Neural crest cell (in vitro differentiated cells): ENCODE measurements at regions not wholly inside any gene's neighbourhood (a gene's known extent, or its start where the extent isn't known, plus 50 kb on each side); places are given as distances from the start of the nearest gene placed in this dataset.

Source experiments
- DNase-seq: peaks from one replicate; pipeline ENCODE4 v3.0.0; 2021; ENCODE audit warnings: low read depth, mixed read lengths, low spot score
- H3K27ac Mint-ChIP-seq: one replicate; pipeline ENCODE4 v1.8.0; 2021; ENCODE audit warnings: mild to moderate bottlenecking, mixed read lengths; ENCODE audit not compliant: unreplicated experiment
- H3K27me3 Mint-ChIP-seq: 2 replicates; pipeline ENCODE4 v1.8.0; 2021; ENCODE audit warnings: low read depth, mild to moderate bottlenecking, mixed read lengths
- H3K36me3 Mint-ChIP-seq: 2 replicates; pipeline ENCODE4 v1.8.0; 2021; ENCODE audit warnings: low read depth, mild to moderate bottlenecking, mixed read lengths
- H3K4me1 Mint-ChIP-seq: 2 replicates; pipeline ENCODE4 v1.8.0; 2021; ENCODE audit warnings: mixed read lengths
- H3K4me3 Mint-ChIP-seq: one replicate; pipeline ENCODE4 v1.8.0; 2021; ENCODE audit warnings: mild to moderate bottlenecking, mixed read lengths
- H3K9me3 Mint-ChIP-seq: 2 replicates; pipeline ENCODE4 v1.8.0; 2021; ENCODE audit warnings: mixed read lengths
- CTCF ChIP-seq: fragments of 200-600 bp; sonication (generic); conservative IDR thresholded peaks from 2 replicates; pipeline ENCODE4 v1.5.0; 2021; ENCODE audit warnings: antibody characterized with exemption, mild to moderate bottlenecking

GRCh38 chr16:61309386-61309785 is 726.9 kb downstream of the CDH8 start:
- Mint-ChIP-seq H3K27ac (no peak overlapping the region), H3K4me3 (no peak overlapping the region), H3K9me3 (peaks cover 5% of the 10 kb centered on the region), H3K4me1 (no peaks in the 10 kb centered on the region), H3K27me3 (no peaks in the 10 kb centered on the region), H3K36me3 (peaks cover under 1% of the 10 kb centered on the region)
- no peak for TF ChIP-seq CTCF
- DNase-seq: no peak

- no peak overlapping the region for H3K4me3 Mint-ChIP-seq
- H3K9me3 Mint-ChIP-seq: peaks cover 2% of the 10 kb centered on the region
These were observed 730.0 kb downstream of the CDH8 start for GRCh38 chr16:61306204-61306603.

GRCh38 chr16:61296814-61297213 is 739.4 kb downstream of the CDH8 start:
- no peak for DNase-seq
- H3K27me3 Mint-ChIP-seq: no peaks in the 10 kb centered on the region
- H3K9me3 Mint-ChIP-seq: no peaks in the 10 kb centered on the region
- H3K27ac Mint-ChIP-seq: no peak overlapping the region
- no peaks in the 10 kb centered on the region for H3K36me3 Mint-ChIP-seq
- no peaks in the 10 kb centered on the region for H3K4me1 Mint-ChIP-seq
- no peak overlapping the region for H3K4me3 Mint-ChIP-seq
- no peak for TF ChIP-seq CTCF

More at GRCh38 chr16:61306204-61306603, 730.0 kb downstream of the CDH8 start:
- TF ChIP-seq CTCF: no peak
- Mint-ChIP-seq H3K27me3 (no peaks in the 10 kb centered on the region), H3K4me1 (no peaks in the 10 kb centered on the region), H3K27ac (no peak overlapping the region), H3K36me3 (no peaks in the 10 kb centered on the region)
- no peak for DNase-seq

- no peaks in the 10 kb centered on the region for H3K4me1 Mint-ChIP-seq
- no peak overlapping the region for H3K27ac Mint-ChIP-seq
- no peaks in the 10 kb centered on the region for H3K9me3 Mint-ChIP-seq
- TF ChIP-seq CTCF: no peak
- H3K4me3 Mint-ChIP-seq: no peak overlapping the region
- H3K36me3 Mint-ChIP-seq: no peaks in the 10 kb centered on the region
- no peak for DNase-seq
- H3K27me3 Mint-ChIP-seq: no peaks in the 10 kb centered on the region
These were observed 739.9 kb downstream of the CDH8 start for GRCh38 chr16:61296305-61296704.

- Mint-ChIP-seq H3K27ac (no peak overlapping the region), H3K4me3 (no peak overlapping the region), H3K4me1 (no peaks in the 10 kb centered on the region), H3K36me3 (no peaks in the 10 kb centered on the region), H3K9me3 (no peaks in the 10 kb centered on the region), H3K27me3 (no peaks in the 10 kb centered on the region)
- no peak for DNase-seq
- no peak for TF ChIP-seq CTCF
These were observed 740.9 kb downstream of the CDH8 start for GRCh38 chr16:61295311-61295710.

- Mint-ChIP-seq H3K4me3 (no peak overlapping the region), H3K36me3 (peaks cover 1% of the 10 kb centered on the region), H3K27ac (no peak overlapping the region), H3K9me3 (peaks cover 3% of the 10 kb centered on the region), H3K27me3 (no peaks in the 10 kb centered on the region), H3K4me1 (peaks cover 6% of the 10 kb centered on the region)
- TF ChIP-seq CTCF: no peak
- no peak for DNase-seq
These were observed 747.1 kb downstream of the CDH8 start for GRCh38 chr16:61289141-61289540.
